Left ventricle myocardium inferior (tissue), 1 donor: ENCODE measurements at regions not wholly inside any gene's neighbourhood (a gene's known extent, or its start where the extent isn't known, plus 50 kb on each side); places are given as distances from the start of the nearest gene placed in this dataset.

Source experiments
- DNase-seq: peaks from one replicate; pipeline ENCODE4 v3.0.0-alpha.2; 2020
- H3K27ac ChIP-seq: fragments of 200-600 bp; replicated peaks from 2 replicates; pipeline ENCODE4 v1.8.0; 2021
- H3K27me3 ChIP-seq: fragments of 200-600 bp; 2 replicates; pipeline ENCODE4 v1.8.0; 2021; ENCODE audit warnings: low read depth
- H3K36me3 ChIP-seq: fragments of 200-600 bp; 2 replicates; pipeline ENCODE4 v1.8.0; 2021
- H3K4me1 ChIP-seq: fragments of 200-600 bp; 2 replicates; pipeline ENCODE4 v1.8.0; 2021
- H3K4me3 ChIP-seq: fragments of 200-600 bp; 2 replicates; pipeline ENCODE4 v1.8.0; 2021; ENCODE audit warnings: mild to moderate bottlenecking, moderate library complexity
- H3K9me3 ChIP-seq: fragments of 200-600 bp; replicated peaks from 2 replicates; pipeline ENCODE4 v1.8.0; 2021
- CTCF ChIP-seq: fragments of 200-600 bp; IDR thresholded peaks from 2 replicates; pipeline ENCODE4 v1.8.0; 2021; ENCODE audit warnings: antibody characterized with exemption, mild to moderate bottlenecking, borderline replicate concordance
- intact Hi-C: fragments of 100-400 bp; cut with micrococcal nuclease; formaldehyde crosslinking; loops from one replicate; pipeline ENCODE4 v1.11.0; 2022
- donor health status: DM: no; HTN: yes; CAD: no; lungs with severe emphysema.

GRCh38 chr10:90430186-90430585 is 427.7 kb downstream of the HTR7 start:
- no peaks in the 10 kb centered on the region for H3K4me1 ChIP-seq
- H3K27ac ChIP-seq, result no peak overlapping the region
- H3K36me3 ChIP-seq, result no peaks in the 10 kb centered on the region
- H3K9me3 ChIP-seq, result no peaks in the 10 kb centered on the region
- H3K27me3 ChIP-seq, result no peaks in the 10 kb centered on the region
- DNase-seq, result no peak
- H3K4me3 ChIP-seq, result no peak overlapping the region
- TF ChIP-seq CTCF, result no peak
- intact Hi-C loops, result no loop called here

GRCh38 chr10:90432866-90433265 is 425.0 kb downstream of the HTR7 start:
- Histone ChIP-seq H3K27me3 (no peaks in the 10 kb centered on the region), H3K36me3 (no peaks in the 10 kb centered on the region), H3K4me1 (no peaks in the 10 kb centered on the region), H3K9me3 (no peaks in the 10 kb centered on the region), H3K4me3 (no peak overlapping the region), H3K27ac (no peak overlapping the region)
- no peak for DNase-seq
- no peak for TF ChIP-seq CTCF
- intact Hi-C loops, result no loop called here

GRCh38 chr10:90435296-90435695 is 422.5 kb downstream of the HTR7 start:
- no peak for DNase-seq
- H3K27me3 ChIP-seq, result no peaks in the 10 kb centered on the region
- no peak overlapping the region for H3K4me3 ChIP-seq
- H3K4me1 ChIP-seq, result no peaks in the 10 kb centered on the region
- intact Hi-C loops, result no loop called here
- H3K36me3 ChIP-seq, result no peaks in the 10 kb centered on the region
- H3K27ac ChIP-seq, result no peak overlapping the region
- TF ChIP-seq CTCF, result no peak
- no peaks in the 10 kb centered on the region for H3K9me3 ChIP-seq

- DNase-seq, result no peak
- intact Hi-C loops, result no loop called here
- no peak for TF ChIP-seq CTCF
- Histone ChIP-seq H3K9me3 (peaks cover 19% of the 10 kb centered on the region), H3K27ac (no peak overlapping the region), H3K27me3 (no peaks in the 10 kb centered on the region), H3K4me3 (no peak overlapping the region), H3K36me3 (no peaks in the 10 kb centered on the region), H3K4me1 (no peaks in the 10 kb centered on the region)
These were observed 420.4 kb downstream of the HTR7 start for GRCh38 chr10:90437452-90437851.

- no peaks in the 10 kb centered on the region for H3K36me3 ChIP-seq
- peaks cover 51% of the 10 kb centered on the region for H3K9me3 ChIP-seq
- no peaks in the 10 kb centered on the region for H3K27me3 ChIP-seq
- no peak for DNase-seq
- H3K4me1 ChIP-seq, result no peaks in the 10 kb centered on the region
- H3K4me3 ChIP-seq, result no peak overlapping the region
- intact Hi-C loops, result no loop called here
- TF ChIP-seq CTCF, result no peak
- H3K27ac ChIP-seq, result no peak overlapping the region
These were observed 417.0 kb downstream of the HTR7 start for GRCh38 chr10:90440870-90441269.

- Histone ChIP-seq H3K4me3 (no peak overlapping the region), H3K27me3 (no peaks in the 10 kb centered on the region), H3K27ac (no peak overlapping the region), H3K36me3 (no peaks in the 10 kb centered on the region), H3K4me1 (no peaks in the 10 kb centered on the region), H3K9me3 (peaks cover 64% of the 10 kb centered on the region)
- intact Hi-C loops, result no loop called here
- TF ChIP-seq CTCF, result no peak
- no peak for DNase-seq
These were observed 414.5 kb downstream of the HTR7 start for GRCh38 chr10:90443342-90443741.
